Right kidney (tissue), 1 donor: ENCODE measurements at regions not wholly inside any gene's neighbourhood (a gene's known extent, or its start where the extent isn't known, plus 50 kb on each side); places are given as distances from the start of the nearest gene placed in this dataset.

Experiments used
- DNase-seq: peaks from one replicate; pipeline ENCODE4 v3.0.0-alpha.2; 2016

- DNase-seq = no peak
Observed at GRCh38 chr22:27628891-27629631, 172.5 kb downstream of the MN1 start.

GRCh38 chr22:27629908-27630673, 171.5 kb downstream of the MN1 start:
- no peak for DNase-seq

DNA sequence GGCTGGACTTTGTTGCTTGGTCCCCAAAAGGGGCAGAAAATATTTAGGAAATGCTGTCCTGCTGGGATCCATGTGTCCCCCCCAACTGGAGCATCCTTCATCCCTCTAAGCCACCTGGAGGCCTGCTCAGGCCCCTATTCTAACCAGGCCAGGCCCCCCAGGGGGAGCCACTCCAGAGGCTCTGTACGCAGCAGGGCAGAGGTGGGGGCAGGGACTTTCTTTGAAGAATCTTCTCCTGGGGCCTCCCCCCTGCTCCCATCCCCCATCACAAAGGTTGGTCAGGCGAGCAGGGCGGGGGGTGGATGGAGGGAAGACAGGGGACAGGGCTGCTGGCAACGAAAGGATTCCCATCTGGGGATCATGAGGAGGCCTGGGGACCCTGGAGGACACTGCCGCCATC, 170.8 kb downstream of the MN1 start:
- no peak for DNase-seq

DNA sequence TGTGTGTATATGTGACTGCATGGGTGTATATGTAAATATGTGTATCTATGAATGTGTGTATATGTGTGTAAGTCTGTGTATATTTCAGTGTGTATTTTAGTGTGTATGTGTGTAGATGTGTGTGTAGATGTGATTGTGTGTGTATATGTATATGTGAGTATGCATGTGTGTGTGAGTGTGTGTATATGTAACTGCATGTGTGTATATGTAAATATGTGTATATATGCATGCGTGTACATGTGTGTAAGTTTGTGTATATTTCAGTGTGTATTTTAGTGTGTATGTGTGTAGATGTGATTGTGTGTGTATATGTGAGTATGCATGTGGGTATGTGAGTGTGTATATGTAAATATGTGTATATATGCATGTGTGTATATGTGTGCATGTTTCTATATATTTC, 169.9 kb downstream of the MN1 start:
- DNase-seq = no peak

- DNase-seq = peak; percentile 41
Observed at GRCh38 chr22:27632451-27633295, 168.9 kb downstream of the MN1 start.

DNA sequence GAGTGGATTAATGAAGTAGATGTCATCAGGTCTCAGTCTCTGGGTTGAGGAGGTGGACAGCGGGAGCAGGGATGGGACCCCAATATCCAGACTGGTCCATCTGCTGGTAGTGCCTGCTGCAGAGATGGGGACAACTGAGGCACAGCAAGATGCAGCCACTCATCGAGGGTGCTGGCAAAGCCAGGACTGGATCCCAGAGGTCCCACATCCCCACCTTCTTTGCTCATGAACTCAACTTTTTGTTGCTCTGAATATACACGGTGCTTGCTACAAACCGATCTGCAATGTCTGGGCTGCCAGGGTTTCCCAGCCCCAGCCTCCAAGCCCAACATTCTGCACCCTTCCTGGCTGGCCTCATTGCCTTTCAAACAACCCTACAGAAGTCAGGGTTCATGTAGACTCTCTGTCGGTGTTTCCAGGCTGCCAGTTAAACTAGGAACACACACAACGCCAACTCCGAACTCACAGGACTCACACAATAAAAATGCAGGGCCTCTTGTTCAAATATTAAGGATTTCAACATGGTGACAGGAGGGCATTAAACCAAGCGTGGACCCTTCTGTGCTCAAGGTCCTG, 168.2 kb downstream of the MN1 start:
- no peak for DNase-seq

GRCh38 chr22:27634043-27634740, 167.4 kb downstream of the MN1 start:
- DNase-seq = no peak

- DNase-seq = no peak
Observed at GRCh38 chr22:27635435-27635834, 166.1 kb downstream of the MN1 start.

GRCh38 chr22:27635852-27636251, 165.7 kb downstream of the MN1 start:
- no peak for DNase-seq

DNA sequence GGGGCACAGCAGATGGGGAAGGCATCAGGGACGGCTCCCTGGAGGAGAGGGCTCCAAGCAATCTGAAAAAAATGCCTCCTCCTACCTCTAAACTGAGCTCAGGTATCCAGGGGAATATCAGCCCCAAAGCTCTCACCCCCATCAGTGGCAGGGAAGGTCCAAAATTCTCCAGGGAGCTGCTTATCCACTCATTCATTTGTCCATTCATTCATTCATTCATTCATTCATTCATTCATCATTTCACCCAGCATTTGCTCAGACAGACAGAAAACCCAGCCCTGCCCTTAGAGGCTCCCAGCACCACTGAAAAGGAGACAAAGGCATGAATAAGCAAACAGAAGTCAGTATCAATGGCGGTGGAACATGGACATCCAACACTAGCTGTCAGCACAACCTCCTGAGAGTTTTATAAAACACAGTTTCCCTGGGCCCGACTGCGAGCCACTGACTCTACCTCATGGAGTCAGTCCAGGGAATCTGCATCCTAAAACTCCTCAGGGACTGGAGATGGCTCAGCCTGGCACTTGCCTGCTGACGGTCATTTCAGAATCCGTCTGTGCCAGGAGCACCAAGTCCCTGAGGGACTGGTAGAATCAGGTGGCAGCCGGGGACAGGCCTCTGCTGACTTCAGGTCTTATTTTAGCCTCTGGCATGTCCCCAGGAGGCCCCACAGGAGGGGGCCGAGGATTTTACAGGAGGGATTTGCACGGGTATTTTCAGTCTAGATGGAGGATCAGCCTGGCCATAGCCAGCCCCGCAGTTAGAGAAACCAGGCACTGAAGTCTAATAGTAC, 164.6 kb downstream of the MN1 start:
- DNase-seq = no peak

- no peak for DNase-seq
Observed at GRCh38 chr22:27637604-27638003, 164.0 kb downstream of the MN1 start.

GRCh38 chr22:27638329-27639233, 163.0 kb downstream of the MN1 start:
- no peak for DNase-seq

- peak; percentile 63 for DNase-seq
Observed at GRCh38 chr22:27639248-27640086, 162.1 kb downstream of the MN1 start.

DNA sequence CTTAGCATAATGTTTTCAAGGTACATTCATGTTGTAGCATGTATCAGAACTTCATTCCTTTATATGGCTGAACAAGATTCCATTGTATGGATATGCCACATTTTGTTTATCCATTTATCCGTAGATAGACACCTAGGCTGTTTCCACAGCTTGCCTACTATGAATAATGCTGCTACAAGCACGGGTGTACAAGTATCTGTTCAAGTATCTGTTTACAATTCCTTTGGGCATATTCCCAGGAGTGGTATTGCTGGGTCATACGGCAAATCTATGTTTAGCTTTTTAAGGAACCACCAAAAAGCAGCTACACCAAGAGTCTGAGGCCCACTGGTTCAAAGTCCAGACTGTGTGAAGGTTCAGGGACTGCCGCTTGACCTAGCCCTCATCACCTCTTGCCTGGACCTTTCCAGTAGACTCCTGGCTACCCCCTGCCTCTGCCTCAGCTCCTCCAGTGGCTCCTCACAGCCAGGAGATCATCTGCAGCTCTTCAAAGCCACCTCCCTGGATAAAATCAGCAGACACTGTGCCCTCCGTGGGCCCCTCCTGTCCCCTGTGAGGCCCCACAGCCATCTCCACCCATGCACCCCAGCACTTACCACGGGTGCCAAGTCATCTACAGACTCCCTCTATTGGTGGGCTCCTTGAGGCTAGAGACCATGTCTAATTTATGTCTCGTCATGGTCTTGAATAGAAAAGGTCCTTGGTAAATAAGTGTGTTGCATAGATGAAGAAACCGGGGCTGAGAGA, 160.3 kb downstream of the MN1 start:
- no peak for DNase-seq

DNA sequence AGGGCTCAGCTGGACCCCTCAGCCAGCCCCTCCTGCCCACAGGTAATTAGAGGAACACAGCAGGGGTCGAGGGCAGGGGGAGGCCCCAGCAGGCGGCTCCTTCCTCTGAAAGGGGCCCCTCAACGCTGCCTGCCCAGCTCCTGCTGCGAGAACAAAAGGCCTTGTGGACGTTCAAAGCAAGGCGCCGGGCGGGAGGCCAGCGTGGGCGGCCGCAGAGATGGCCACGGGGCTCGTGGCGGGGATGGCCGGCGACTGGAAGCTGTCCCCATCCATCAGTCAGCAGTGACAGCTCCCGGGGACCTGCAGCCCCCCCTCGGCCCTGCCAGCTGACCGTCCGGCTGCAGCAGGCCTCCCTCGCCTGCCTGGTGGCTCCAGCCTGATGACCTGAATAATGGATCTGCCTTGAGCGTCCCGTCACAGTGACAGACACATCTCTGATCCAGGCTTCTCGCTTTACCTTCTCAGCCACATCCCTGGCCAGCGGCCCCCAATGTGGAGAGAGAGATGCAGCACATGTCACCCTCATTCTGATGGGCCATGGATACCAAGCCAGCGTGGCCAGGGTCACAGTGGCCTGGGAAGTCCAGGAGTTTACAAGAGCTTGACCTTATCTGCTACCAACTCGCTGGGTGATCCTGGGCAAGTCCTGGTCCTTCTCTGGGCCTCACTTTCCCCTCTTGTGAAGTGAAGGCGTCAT, 159.3 kb downstream of the MN1 start:
- DNase-seq = peak; percentile 47

GRCh38 chr22:27643907-27644306, 157.6 kb downstream of the MN1 start:
- DNase-seq = no peak

DNA sequence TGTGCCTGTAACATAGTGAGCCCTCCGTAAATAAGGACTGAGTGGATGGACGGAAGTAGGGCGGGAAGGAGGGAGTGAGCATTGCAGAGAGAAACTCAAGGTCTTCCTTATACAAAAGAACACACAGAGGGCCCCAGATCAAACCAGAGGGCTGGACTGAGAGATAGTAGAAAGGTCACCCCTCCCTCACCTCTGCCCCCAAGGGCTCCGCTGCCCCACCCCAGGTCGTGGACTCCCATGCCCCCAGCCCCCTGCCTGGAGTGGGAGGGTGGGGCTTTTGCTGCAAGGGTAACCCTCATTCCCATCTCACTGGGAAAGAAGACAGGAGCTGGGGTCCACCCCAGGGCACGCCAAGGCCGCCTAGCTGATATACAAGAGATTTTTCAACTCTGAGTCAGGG, 157.0 kb downstream of the MN1 start:
- no peak for DNase-seq

DNA sequence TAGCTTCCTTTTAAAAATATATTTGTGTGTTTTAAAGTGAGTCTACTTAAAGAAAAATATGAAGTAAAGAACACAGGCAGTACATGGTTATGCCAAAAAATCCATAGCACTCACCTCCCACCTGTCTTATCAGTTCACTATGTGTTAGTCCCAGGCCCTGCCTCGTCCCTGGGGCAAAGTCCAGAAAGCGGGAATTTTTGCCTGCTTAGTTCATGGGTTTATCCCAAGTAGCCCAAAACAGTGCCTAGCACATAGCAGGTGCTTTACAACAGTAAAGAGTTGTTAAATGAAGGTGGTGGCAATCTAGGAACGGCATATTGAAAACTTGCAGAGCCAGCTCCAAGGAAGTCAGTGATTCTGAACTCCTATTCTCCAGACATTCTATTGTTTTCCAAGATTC, 154.0 kb downstream of the MN1 start:
- DNase-seq = no peak
